ENCODE measurements at regions not wholly inside any gene's neighbourhood (a gene's known extent, or its start where the extent isn't known, plus 50 kb on each side); places are given as distances from the start of the nearest gene placed in this dataset.

DNA sequence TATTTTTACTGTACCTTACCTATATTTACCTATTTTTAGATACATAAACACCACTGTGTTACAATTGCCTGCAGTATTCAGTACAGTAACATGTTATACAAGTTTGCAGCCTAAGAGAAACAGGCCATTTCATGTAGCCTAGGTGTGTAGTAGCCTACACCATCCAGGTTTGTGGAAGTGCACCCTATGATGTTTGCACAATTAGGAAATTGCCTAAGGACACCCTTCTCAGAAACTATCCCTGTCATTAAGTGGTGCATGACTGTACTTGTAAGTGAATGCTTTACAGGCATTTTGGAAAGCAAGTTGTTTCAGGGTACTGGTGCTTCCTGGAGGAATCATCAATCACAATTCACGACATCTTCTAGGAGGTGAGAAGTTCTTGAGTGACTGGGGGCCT, 991.8 kb upstream of the SLIT2 start:
- TF ChIP-seq, protein P1, sequence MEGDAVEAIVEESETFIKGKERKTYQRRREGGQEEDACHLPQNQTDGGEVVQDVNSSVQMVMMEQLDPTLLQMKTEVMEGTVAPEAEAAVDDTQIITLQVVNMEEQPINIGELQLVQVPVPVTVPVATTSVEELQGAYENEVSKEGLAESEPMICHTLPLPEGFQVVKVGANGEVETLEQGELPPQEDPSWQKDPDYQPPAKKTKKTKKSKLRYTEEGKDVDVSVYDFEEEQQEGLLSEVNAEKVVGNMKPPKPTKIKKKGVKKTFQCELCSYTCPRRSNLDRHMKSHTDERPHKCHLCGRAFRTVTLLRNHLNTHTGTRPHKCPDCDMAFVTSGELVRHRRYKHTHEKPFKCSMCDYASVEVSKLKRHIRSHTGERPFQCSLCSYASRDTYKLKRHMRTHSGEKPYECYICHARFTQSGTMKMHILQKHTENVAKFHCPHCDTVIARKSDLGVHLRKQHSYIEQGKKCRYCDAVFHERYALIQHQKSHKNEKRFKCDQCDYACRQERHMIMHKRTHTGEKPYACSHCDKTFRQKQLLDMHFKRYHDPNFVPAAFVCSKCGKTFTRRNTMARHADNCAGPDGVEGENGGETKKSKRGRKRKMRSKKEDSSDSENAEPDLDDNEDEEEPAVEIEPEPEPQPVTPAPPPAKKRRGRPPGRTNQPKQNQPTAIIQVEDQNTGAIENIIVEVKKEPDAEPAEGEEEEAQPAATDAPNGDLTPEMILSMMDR (IDR thresholded peaks at IDR 0.05), result no peak
- TF ChIP-seq POLR2A (IDR thresholded peaks at IDR 0.05), result no peak
- no peak for TF ChIP-seq POLR2AphosphoS5 (IDR thresholded peaks at IDR 0.05)
